Heart right ventricle (tissue), 16 donors: ENCODE measurements at regions not wholly inside any gene's neighbourhood (a gene's known extent, or its start where the extent isn't known, plus 50 kb on each side); places are given as distances from the start of the nearest gene placed in this dataset.

ENCODE experiments used
- ATAC-seq, 8 donors: fragments of 200-7000 bp; cut with Tn5 transposase; one replicate each; pipeline ENCODE4 v1.9.1; 2020; ENCODE audit warnings: mild to moderate bottlenecking in 8 of 8, moderate library complexity in 8 of 8, moderate number of reproducible peaks in 1 of 8
- DNase-seq, 2 donors: peaks; one replicate each; pipeline ENCODE4 v3.0.0-alpha.2; 2020
- H3K27ac ChIP-seq, 10 donors: fragments of 200-600 bp; sonication (generic) in 2 of 10; one replicate each; pipeline versions ENCODE4 v1.5.0 to v1.8.0; 2020 to 2022; ENCODE audit warnings: mild to moderate bottlenecking in 3 of 10
- H3K27me3 ChIP-seq, 7 donors: fragments of 200-600 bp; one replicate each; pipeline ENCODE4 v1.8.0; 2021 to 2022; ENCODE audit warnings: mild to moderate bottlenecking in 2 of 7
- H3K36me3 ChIP-seq, 9 donors: fragments of 200-600 bp; sonication (generic) in 1 of 9; one replicate each; pipeline versions ENCODE4 v1.5.0 to v1.8.0; 2020 to 2022; ENCODE audit warnings: mild to moderate bottlenecking in 2 of 9
- H3K4me1 ChIP-seq, 9 donors: fragments of 200-600 bp; sonication (generic) in 1 of 9; one replicate each; pipeline versions ENCODE4 v1.5.0 to v1.8.0; 2020 to 2022; ENCODE audit warnings: mild to moderate bottlenecking in 4 of 9
- H3K4me3 ChIP-seq, 10 donors: fragments of 200-600 bp; sonication (generic) in 2 of 10; one replicate each; pipeline versions ENCODE4 v1.5.0 to v1.8.0; 2020 to 2022; ENCODE audit warnings: mild to moderate bottlenecking in 7 of 10, moderate library complexity in 2 of 10
- H3K9me3 ChIP-seq, 11 donors: fragments of 200-600 bp in 10 of 11; sonication (generic) in 2 of 11; one replicate each; pipeline versions ENCODE4 v1.5.0 to v1.8.0; 2013 to 2022; ENCODE audit warnings: mild to moderate bottlenecking in 2 of 11, control low read depth in 1 of 11, moderate library complexity in 1 of 11
- CTCF ChIP-seq, 9 donors: fragments of 200-600 bp; sonication (generic) in 2 of 9; IDR thresholded peaks; one replicate each; pipeline versions ENCODE4 v1.5.0 to v1.8.0; 2021 to 2022; ENCODE audit warnings: antibody characterized with exemption in 9 of 9, mild to moderate bottlenecking in 5 of 9, moderate library complexity in 1 of 9
- WGBS, 2 donors: extraction: QIAGEN DNeasy Blood & Tissue Kit; methylation state at CpG; one replicate each; pipeline ENCODE4 v1.1.7; 2013; ENCODE audit warnings: inconsistent platforms in 1 of 2; 5-methylcytosine and 5-hydroxymethylcytosine counted together
- intact Hi-C, 10 donors: fragments of 100-400 bp; cut with DNase I; formaldehyde crosslinking; loops; one replicate each; pipeline versions ENCODE4 v1.11.1 to v1.14.2; 2022
- donor health status: Arrhythmogenic right ventricular cardiomyopathy.
- donor health status: ischemic (EF 13 %, LVEDD 7.1; RV severe dilation, severe dysfunction).
- donor health status: healthy with polysubstance abuse.
- donor health status: DM: no; HTN: yes; CAD: no.
- donor health status: DM: no; HTN: no; CAD: no.
- donor health status: ischemic (EF 25% LVEDD 6.9; RV normal size, moderate dysfunction).
- donor health status: ischemic (EF 25% LVEDD 5.7; RV mildly dilated, moderate dysfunction).
- donor health status: healthy.
- donor health status: DM: yes; HTN: yes; CAD: no.
- donor health status: Ischemic cardiomyopathy.
- donor health status: ischemic (EF 35%, LVEDD 5.7; RV mildly dilated, moderate dysfunction).
- donor health status: nonischemic (EF 11% LVEDD 7.7; RV severe dilation, severe dysfunction).
- donor health status: DM: yes; HTN: yes; CAD: no.
- donor health status: PGD.
- donor health status: ischemic (EF 29% LVEDD 5.4; RV normal size, mild dysfunction).
- donor health status: nonischemic (EF 23%, LVEDD 6.1; RV moderate dilation, normal function).

GRCh38 chr1:229892515-229893117 is 174.4 kb upstream of the GALNT2 start:
- no peak overlapping the region for H3K27ac ChIP-seq

GRCh38 chr1:229893762-229894444 is 173.1 kb upstream of the GALNT2 start:
- ATAC-seq (no peak), DNase-seq (no peak)
- TF ChIP-seq CTCF (IDR thresholded peaks at IDR 0.05), result no peak
- no peak overlapping the region for H3K4me3 ChIP-seq
- H3K36me3 ChIP-seq, result no peaks in the 10 kb centered on the region
- no peak overlapping the region for H3K27ac ChIP-seq
- H3K9me3 ChIP-seq, result no peaks in the 10 kb centered on the region
- H3K4me1 ChIP-seq, result peaks cover 0 to 10% (median 0%) of the 10 kb centered on the region in 9 donors
- WGBS, 2 donors, result 61 to 73% methylated on average over 10 of the region's 10 CpGs
- intact Hi-C loops, result no loop called here
- peaks cover 0 to 13% (median 0%) of the 10 kb centered on the region in 7 donors for H3K27me3 ChIP-seq

More at GRCh38 chr1:229892515-229893117, 174.4 kb upstream of the GALNT2 start:
- Histone ChIP-seq H3K9me3 (no peaks in the 10 kb centered on the region), H3K27me3 (peaks cover 0 to 6% (median 0%) of the 10 kb centered on the region in 7 donors), H3K4me3 (no peak overlapping the region), H3K4me1 (peaks cover 0 to 16% (median 0%) of the 10 kb centered on the region in 9 donors), H3K36me3 (no peaks in the 10 kb centered on the region)
- ATAC-seq, result no peak
- TF ChIP-seq CTCF (IDR thresholded peaks at IDR 0.05), result no peak
- intact Hi-C loops, result no loop called here
- 85 to 86% methylated on average over 1 of the region's 1 CpG for WGBS, 2 donors
- DNase-seq, result no peak

- intact Hi-C loops, result no loop called here
- Histone ChIP-seq H3K4me1 (peaks cover 0 to 4% (median 0%) of the 10 kb centered on the region in 9 donors), H3K9me3 (no peaks in the 10 kb centered on the region), H3K27ac (no peak overlapping the region), H3K27me3 (peaks cover 0 to 13% (median 0%) of the 10 kb centered on the region in 7 donors), H3K4me3 (no peak overlapping the region), H3K36me3 (no peaks in the 10 kb centered on the region)
- no peak for TF ChIP-seq CTCF (IDR thresholded peaks at IDR 0.05)
- DNase-seq (no peak), ATAC-seq (no peak)
Observed at GRCh38 chr1:229894532-229894931, 172.5 kb upstream of the GALNT2 start.

- DNase-seq, result no peak
- no peaks in the 10 kb centered on the region for H3K36me3 ChIP-seq
- no peak for TF ChIP-seq CTCF (IDR thresholded peaks at IDR 0.05)
- no peaks in the 10 kb centered on the region for H3K9me3 ChIP-seq
- no peak overlapping the region for H3K27ac ChIP-seq
- ATAC-seq, result no peak
- H3K4me3 ChIP-seq, result no peak overlapping the region
- WGBS, 2 donors, result 80 to 87% methylated on average over 3 of the region's 3 CpGs
- H3K4me1 ChIP-seq, result no peaks in the 10 kb centered on the region
- peaks cover 0 to 13% (median 0%) of the 10 kb centered on the region in 7 donors for H3K27me3 ChIP-seq
- intact Hi-C loops, result no loop called here
Observed at GRCh38 chr1:229895605-229896004, 171.4 kb upstream of the GALNT2 start.
